ENCODE measurements at regions not wholly inside any gene's neighbourhood (a gene's known extent, or its start where the extent isn't known, plus 50 kb on each side); places are given as distances from the start of the nearest gene placed in this dataset.

- no peak for TF ChIP-seq ZBTB26 (CRISPR knock-in tag; IDR thresholded peaks at IDR 0.05; ENCODE audit: borderline replicate concordance)
- no peak for TF ChIP-seq ZNF136 (CRISPR knock-in tag; IDR thresholded peaks at IDR 0.05; ENCODE audit: low read depth)
- no peak for TF ChIP-seq NCOA2 (CRISPR knock-in tag; IDR thresholded peaks at IDR 0.05)
- no peak for TF ChIP-seq ZNF576 (CRISPR knock-in tag; IDR thresholded peaks at IDR 0.05)
- no peak for TF ChIP-seq NR2C2 (CRISPR knock-in tag; IDR thresholded peaks at IDR 0.05; ENCODE audit: borderline replicate concordance)
- TF ChIP-seq PAX8 (CRISPR knock-in tag; IDR thresholded peaks at IDR 0.05; ENCODE audit: borderline replicate concordance) = no peak
- TF ChIP-seq PRDM10 (CRISPR knock-in tag; IDR thresholded peaks at IDR 0.05; ENCODE audit: low read depth) = no peak
- no peak for TF ChIP-seq NFKB2 (CRISPR knock-in tag; IDR thresholded peaks at IDR 0.05; ENCODE audit: borderline replicate concordance)
- no peak for TF ChIP-seq PBX2 (CRISPR knock-in tag; IDR thresholded peaks at IDR 0.05)
- no peak for TF ChIP-seq ZNF879 (CRISPR knock-in tag; IDR thresholded peaks at IDR 0.05)
- no peak for TF ChIP-seq KAT8 (CRISPR knock-in tag; IDR thresholded peaks at IDR 0.05)
Measured at GRCh38 chr10:22767859-22768258, 53.5 kb upstream of the PIP4K2A start (continued).
